ENCODE measurements at regions not wholly inside any gene's neighbourhood (a gene's known extent, or its start where the extent isn't known, plus 50 kb on each side); places are given as distances from the start of the nearest gene placed in this dataset.

DNA sequence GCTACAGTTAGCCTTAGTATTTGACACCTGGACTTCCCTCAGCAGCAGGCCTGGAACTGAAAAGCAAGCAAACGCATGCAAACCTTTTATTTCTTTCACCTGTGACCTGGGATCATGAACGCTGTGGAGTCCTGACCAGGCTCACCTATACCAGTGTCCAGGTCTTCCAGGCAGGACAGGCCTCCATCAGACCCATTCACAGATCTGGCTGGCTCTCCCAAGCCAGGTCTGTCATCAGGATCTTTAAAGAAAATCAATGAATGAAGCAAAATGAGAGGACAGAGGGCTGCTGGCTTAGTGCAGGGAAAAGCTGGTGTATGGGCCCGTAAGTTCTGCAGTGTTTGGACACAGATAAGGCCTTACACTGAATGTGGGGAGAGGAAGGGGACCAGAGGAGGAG lies 96.3 kb upstream of the CPEB4 start:
- Histone ChIP-seq H3K27ac (ENCODE audit: low read length) (no peak overlapping the region), H3K27me3 (ENCODE audit: control insufficient read depth, insufficient read depth, low read length) (no peaks in the 10 kb centered on the region), H3K36me3 (ENCODE audit: control insufficient read depth, insufficient read depth, low read length) (no peaks in the 10 kb centered on the region), H3K4me1 (ENCODE audit: control insufficient read depth, insufficient read depth, low read length) (peaks cover 48% of the 10 kb centered on the region), H3K9me3 (ENCODE audit: control insufficient read depth, low read depth, low read length) (no peaks in the 10 kb centered on the region), H3K4me3 (ENCODE audit: low read length) (no peak overlapping the region)
- WGBS (ENCODE audit: insufficient coverage, low lambda C conversion rate), result 80% methylated on average over 1 of the region's 3 CpGs
- DNase-seq, result no peak

DNA sequence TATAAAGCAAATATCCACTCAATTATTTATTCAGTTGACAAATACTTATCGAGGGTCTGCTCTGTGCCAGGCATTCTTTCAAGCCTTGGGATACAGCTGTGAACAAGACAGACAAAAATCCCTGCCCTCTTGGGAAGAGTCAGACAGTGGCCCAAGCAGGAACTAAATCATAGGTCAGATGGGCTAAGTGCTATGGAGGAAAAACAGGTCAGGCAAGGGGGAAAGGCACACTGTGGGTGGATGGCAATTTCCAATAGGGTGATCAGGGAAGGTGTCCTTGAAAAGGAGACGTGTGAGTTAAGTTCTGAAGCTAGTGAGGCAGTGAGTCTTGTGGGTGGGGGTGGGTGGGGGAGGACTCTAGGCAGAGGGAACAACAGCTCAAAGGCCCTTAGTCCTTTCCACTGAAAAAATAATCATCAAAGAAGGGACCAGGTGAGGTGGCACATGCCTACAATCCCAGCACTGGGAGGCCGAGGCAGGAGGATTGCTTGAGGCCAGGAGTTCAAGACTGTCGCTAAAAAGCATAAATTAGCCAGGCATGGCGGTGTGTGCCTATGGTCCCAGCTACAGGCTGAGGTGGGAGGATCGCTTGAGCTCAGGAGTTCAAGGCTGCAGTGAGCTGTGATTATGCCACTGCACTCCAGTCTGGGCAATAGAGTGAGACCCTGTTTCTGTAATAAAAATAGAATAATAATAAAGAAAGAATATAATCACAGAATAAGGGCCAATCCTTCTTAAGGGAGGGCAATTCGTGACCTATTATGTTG lies 95.2 kb upstream of the CPEB4 start:
- H3K4me3 ChIP-seq (ENCODE audit: low read length), result no peak overlapping the region
- H3K27ac ChIP-seq (ENCODE audit: low read length), result no peak overlapping the region
- H3K36me3 ChIP-seq (ENCODE audit: control insufficient read depth, insufficient read depth, low read length), result no peaks in the 10 kb centered on the region
- H3K27me3 ChIP-seq (ENCODE audit: control insufficient read depth, insufficient read depth, low read length), result no peaks in the 10 kb centered on the region
- no peak for DNase-seq
- no peaks in the 10 kb centered on the region for H3K9me3 ChIP-seq (ENCODE audit: control insufficient read depth, low read depth, low read length)
- H3K4me1 ChIP-seq (ENCODE audit: control insufficient read depth, insufficient read depth, low read length), result peaks cover 48% of the 10 kb centered on the region
- WGBS (ENCODE audit: insufficient coverage, low lambda C conversion rate), result no CpG with 5 or more reads among the region's 7 CpGs

DNA sequence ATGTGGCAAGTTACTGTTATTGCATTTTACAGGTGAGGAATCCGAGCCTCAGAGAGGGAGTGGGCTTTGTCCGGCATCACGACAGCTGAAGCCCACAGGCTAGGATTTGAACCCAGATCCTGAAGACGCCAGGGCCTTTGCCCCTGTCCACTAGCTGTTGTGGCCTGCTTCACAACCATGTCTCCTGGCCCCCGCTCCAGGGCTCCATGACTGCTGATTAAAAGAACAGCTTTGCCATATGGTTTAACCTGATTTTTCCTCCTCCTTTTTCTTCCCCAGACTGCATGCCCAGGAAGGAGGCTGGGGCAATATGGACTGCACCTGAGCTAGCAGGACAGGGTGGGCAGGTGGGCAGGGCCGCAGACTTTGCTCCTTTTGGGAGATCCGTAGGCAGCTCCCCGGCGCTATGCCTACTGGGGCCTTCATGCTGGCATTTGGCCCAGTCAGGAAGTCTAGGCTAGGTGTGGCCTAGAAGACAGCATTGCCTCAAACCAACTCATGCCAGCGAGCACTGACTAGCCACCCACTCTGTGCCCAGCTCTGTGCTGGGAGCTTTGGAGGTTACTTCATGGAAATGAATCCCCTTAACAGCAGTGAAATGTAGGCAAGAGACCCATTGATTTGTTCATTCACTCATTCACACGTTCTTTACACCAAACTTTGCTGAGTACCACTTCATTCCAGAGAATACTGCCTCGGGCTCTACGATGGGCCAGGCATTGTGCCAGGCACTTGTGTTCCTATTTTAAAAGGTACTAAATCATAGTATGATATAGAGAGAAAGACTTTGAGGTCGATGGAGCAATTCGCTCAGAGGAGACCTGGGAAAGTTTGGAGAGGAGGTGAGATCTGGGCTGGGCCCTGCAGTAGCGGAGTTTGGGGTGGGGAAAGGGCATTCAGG lies 94.3 kb upstream of the CPEB4 start:
- Histone ChIP-seq H3K4me1 (ENCODE audit: control insufficient read depth, insufficient read depth, low read length) (peaks cover 41% of the 10 kb centered on the region), H3K9me3 (ENCODE audit: control insufficient read depth, low read depth, low read length) (no peaks in the 10 kb centered on the region), H3K27me3 (ENCODE audit: control insufficient read depth, insufficient read depth, low read length) (no peaks in the 10 kb centered on the region), H3K4me3 (ENCODE audit: low read length) (no peak overlapping the region), H3K36me3 (ENCODE audit: control insufficient read depth, insufficient read depth, low read length) (no peaks in the 10 kb centered on the region), H3K27ac (ENCODE audit: low read length) (peak overlapping the region; percentile 1)
- WGBS (ENCODE audit: insufficient coverage, low lambda C conversion rate), result 80% methylated on average over 2 of the region's 16 CpGs
- DNase-seq, result peak; percentile 64 to 82

DNA sequence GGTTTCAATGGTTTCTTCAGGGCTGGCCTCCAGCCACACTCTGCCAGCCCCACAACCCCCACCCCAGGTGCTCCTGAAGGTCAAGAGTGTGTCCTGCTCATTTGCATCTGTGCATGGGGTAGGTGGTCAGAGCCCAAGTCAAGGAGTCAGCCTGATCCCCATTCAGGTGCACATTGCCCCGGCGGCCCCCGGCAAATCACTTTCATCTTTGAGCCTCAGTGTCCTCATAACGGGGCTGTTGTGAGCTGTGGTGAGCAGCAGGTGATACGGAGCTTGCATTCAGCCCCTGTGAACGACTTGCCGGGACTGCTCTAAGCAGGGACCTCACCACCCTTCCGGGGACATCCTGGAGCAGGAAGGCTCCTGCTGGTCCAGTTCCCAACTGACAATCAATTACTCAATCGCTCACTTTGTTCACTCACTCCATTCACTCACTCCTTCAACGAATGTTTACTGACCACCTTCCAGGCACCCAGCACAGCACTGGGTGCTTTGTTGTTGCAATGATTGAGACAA lies 93.2 kb upstream of the CPEB4 start:
- no peak for DNase-seq
- no CpG with 5 or more reads among the region's 10 CpGs for WGBS (ENCODE audit: insufficient coverage, low lambda C conversion rate)
- Histone ChIP-seq H3K9me3 (ENCODE audit: control insufficient read depth, low read depth, low read length) (no peaks in the 10 kb centered on the region), H3K27me3 (ENCODE audit: control insufficient read depth, insufficient read depth, low read length) (no peaks in the 10 kb centered on the region), H3K27ac (ENCODE audit: low read length) (no peak overlapping the region), H3K36me3 (ENCODE audit: control insufficient read depth, insufficient read depth, low read length) (no peaks in the 10 kb centered on the region), H3K4me3 (ENCODE audit: low read length) (no peak overlapping the region), H3K4me1 (ENCODE audit: control insufficient read depth, insufficient read depth, low read length) (peaks cover 31% of the 10 kb centered on the region)

DNA sequence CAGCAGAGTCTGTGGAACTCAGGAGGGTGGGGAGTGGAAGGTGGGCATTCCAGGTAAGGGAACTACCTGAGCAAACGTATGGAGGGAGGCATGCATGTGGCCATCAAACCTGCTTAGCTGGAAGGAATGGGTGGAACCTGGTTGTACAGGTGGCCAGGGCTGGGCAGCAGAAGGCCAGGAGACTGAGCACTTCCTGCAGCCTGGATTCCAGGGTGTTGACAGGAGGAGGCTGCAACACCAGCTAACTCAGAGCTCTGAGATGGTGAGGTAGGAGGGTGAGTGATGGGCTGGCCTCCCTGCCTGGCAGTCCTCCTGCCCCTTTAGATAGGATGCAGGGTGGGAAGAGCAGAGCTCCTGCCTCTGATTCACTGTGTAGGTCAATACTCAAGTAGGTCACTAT lies 92.5 kb upstream of the CPEB4 start:
- Histone ChIP-seq H3K9me3 (ENCODE audit: control insufficient read depth, low read depth, low read length) (no peaks in the 10 kb centered on the region), H3K4me1 (ENCODE audit: control insufficient read depth, insufficient read depth, low read length) (peaks cover 24% of the 10 kb centered on the region), H3K27me3 (ENCODE audit: control insufficient read depth, insufficient read depth, low read length) (no peaks in the 10 kb centered on the region), H3K27ac (ENCODE audit: low read length) (no peak overlapping the region), H3K36me3 (ENCODE audit: control insufficient read depth, insufficient read depth, low read length) (no peaks in the 10 kb centered on the region), H3K4me3 (ENCODE audit: low read length) (no peak overlapping the region)
- DNase-seq, result peak in 1 of 2 donors; percentile 31
- WGBS (ENCODE audit: insufficient coverage, low lambda C conversion rate), result no CpG with 5 or more reads among the region's 1 CpG

DNA sequence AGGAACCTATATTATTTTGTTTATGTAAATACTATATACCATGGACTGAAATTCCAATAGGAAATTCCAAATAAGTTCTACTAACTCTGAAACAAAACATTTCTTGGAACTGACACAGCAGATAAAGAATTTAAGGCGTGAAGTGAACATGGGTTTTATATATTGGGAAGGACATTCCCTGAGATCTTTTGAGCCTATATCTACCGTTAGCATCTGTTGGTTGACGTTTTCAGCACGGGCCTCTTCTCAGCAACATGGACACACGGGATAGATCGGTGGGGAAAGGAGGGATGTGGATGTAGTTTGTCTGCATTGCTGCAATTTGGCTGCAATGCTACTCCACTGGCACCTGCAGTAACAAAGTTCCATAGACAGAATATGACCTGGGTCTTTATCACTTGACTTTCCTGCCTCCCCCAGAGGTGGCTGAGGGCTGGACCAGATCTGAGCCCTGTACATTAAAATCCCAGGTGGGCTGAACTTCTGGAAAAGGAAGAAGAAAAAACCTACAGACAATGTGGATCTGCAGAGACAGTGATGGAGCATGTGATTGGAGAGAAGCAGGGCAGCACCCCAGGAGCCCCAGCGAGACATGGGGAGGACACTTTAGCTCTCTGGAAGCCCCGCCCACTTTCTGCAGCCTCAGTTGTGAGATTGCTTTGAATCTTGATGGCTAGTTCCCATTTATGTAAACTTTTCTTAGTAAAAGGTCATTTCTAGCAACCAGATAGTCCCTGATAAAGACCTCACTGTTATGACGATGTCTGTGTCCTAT lies 91.2 kb upstream of the CPEB4 start:
- WGBS (ENCODE audit: insufficient coverage, low lambda C conversion rate), result no CpG with 5 or more reads among the region's 9 CpGs
- H3K4me1 ChIP-seq (ENCODE audit: control insufficient read depth, insufficient read depth, low read length), result peaks cover 21% of the 10 kb centered on the region
- H3K4me3 ChIP-seq (ENCODE audit: low read length), result no peak overlapping the region
- H3K9me3 ChIP-seq (ENCODE audit: control insufficient read depth, low read depth, low read length), result no peaks in the 10 kb centered on the region
- H3K27ac ChIP-seq (ENCODE audit: low read length), result no peak overlapping the region
- H3K27me3 ChIP-seq (ENCODE audit: control insufficient read depth, insufficient read depth, low read length), result no peaks in the 10 kb centered on the region
- no peaks in the 10 kb centered on the region for H3K36me3 ChIP-seq (ENCODE audit: control insufficient read depth, insufficient read depth, low read length)
- DNase-seq, result no peak

DNA sequence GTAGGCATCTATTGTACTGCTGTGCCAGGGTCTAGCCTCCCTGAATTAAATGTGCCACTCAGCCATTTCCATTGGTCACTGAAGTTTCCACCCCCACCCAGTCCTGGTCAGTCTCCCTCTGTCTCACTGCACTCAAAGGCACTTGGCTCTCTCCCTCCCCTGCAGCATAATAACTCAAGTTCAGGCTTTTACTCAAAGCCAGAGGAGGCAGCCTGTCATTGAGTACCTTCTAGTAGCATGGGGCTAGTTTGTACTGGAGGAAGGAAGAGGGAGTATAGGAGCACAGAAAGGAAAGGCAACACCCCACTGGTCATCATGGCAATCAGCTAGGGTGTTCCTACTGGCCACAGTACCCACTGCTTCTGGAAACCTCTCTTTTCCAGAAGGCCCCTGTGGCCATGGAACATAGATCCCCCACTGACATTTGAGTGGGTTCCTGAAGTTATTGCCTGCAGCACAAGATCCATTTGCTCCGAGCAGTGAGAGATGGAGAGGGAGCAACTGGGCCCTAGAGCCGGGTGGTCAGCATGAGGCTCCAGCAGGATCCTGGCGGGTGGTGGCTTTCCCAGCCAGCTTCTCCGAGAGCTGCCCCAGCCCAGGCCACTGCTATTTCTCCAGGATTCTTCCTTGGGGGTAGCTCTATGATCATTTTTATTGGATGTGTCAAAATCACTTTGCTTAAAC lies 89.9 kb upstream of the CPEB4 start:
- no peak for DNase-seq
- WGBS (ENCODE audit: insufficient coverage, low lambda C conversion rate), result no CpG with 5 or more reads among the region's 4 CpGs

DNA sequence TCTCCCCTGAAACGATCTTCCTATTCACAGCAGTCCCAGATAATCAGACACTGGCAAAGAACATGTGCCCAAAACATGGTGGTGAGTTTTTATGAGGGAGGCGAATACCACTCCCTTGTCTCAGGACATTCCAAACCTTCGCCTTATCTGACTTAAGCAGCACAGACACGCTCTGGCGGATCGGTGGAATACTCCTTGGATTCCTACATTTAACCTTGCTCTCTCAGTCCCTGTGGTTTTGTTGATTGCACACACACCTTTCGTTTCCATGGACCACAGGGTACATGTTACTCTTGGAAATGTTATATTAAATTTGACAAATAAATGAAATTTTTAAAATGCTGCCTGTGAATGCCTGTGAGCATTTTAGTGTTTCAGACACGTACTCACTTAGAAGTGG lies 87.8 kb upstream of the CPEB4 start:
- H3K27ac ChIP-seq (ENCODE audit: low read length), result no peak overlapping the region
- WGBS (ENCODE audit: insufficient coverage, low lambda C conversion rate), result no CpG with 5 or more reads among the region's 8 CpGs
- H3K27me3 ChIP-seq (ENCODE audit: control insufficient read depth, insufficient read depth, low read length), result no peaks in the 10 kb centered on the region

More for the DNA sequence above, 89.9 kb upstream of the CPEB4 start:
- Histone ChIP-seq H3K4me3 (ENCODE audit: low read length) (no peak overlapping the region), H3K27ac (ENCODE audit: low read length) (no peak overlapping the region), H3K4me1 (ENCODE audit: control insufficient read depth, insufficient read depth, low read length) (peaks cover 30% of the 10 kb centered on the region), H3K36me3 (ENCODE audit: control insufficient read depth, insufficient read depth, low read length) (no peaks in the 10 kb centered on the region), H3K27me3 (ENCODE audit: control insufficient read depth, insufficient read depth, low read length) (no peaks in the 10 kb centered on the region), H3K9me3 (ENCODE audit: control insufficient read depth, low read depth, low read length) (no peaks in the 10 kb centered on the region)

DNA sequence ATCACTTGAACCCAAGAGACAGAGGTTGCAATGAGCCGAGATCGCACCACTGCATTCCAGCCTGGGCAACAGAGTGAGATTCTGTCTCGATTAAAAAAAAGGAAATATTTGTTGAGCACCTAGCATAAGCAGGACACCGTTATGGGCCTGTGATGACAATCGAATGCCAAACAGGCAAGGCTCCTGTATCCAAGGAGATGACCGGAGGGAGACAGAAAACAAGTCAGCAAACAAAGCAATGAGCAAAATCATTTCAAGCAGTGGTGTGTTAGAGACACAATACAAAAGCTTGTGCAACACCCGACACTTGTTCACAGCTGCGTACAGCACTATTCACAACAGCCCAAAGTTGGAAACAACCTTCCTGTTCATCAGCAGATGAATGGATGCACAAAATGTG lies 87.1 kb upstream of the CPEB4 start:
- peaks cover 20% of the 10 kb centered on the region for H3K4me1 ChIP-seq (ENCODE audit: control insufficient read depth, insufficient read depth, low read length)
- WGBS (ENCODE audit: insufficient coverage, low lambda C conversion rate), result no CpG with 5 or more reads among the region's 8 CpGs
- no peaks in the 10 kb centered on the region for H3K27me3 ChIP-seq (ENCODE audit: control insufficient read depth, insufficient read depth, low read length)
- no peak overlapping the region for H3K4me3 ChIP-seq (ENCODE audit: low read length)
- DNase-seq, result no peak
- H3K27ac ChIP-seq (ENCODE audit: low read length), result no peak overlapping the region
- no peaks in the 10 kb centered on the region for H3K9me3 ChIP-seq (ENCODE audit: control insufficient read depth, low read depth, low read length)
- H3K36me3 ChIP-seq (ENCODE audit: control insufficient read depth, insufficient read depth, low read length), result no peaks in the 10 kb centered on the region

More for the DNA sequence above, 87.8 kb upstream of the CPEB4 start:
- DNase-seq, result peak in 1 of 2 donors; percentile 26
- Histone ChIP-seq H3K36me3 (ENCODE audit: control insufficient read depth, insufficient read depth, low read length) (no peaks in the 10 kb centered on the region), H3K4me3 (ENCODE audit: low read length) (no peak overlapping the region), H3K4me1 (ENCODE audit: control insufficient read depth, insufficient read depth, low read length) (peaks cover 19% of the 10 kb centered on the region), H3K9me3 (ENCODE audit: control insufficient read depth, low read depth, low read length) (no peaks in the 10 kb centered on the region)

Measured in large intestine (tissue), 3 donors.